SK-N-MC (cell line): ENCODE measurements at regions not wholly inside any gene's neighbourhood (a gene's known extent, or its start where the extent isn't known, plus 50 kb on each side); places are given as distances from the start of the nearest gene placed in this dataset.

ENCODE experiments used
- EZH2 ChIP-seq: fragments of 200-600 bp; sonication (generic); IDR thresholded peaks from one replicate; pipeline ENCODE4 v1.6.1; 2017; ENCODE audit warnings: antibody characterized with exemption
- POLR2AphosphoS5 ChIP-seq: IDR thresholded peaks from 2 replicates; pipeline ENCODE4 v1.6.1; 2012; ENCODE audit warnings: mild to moderate bottlenecking, low read depth, low read length, borderline replicate concordance

- TF ChIP-seq EZH2 (no peak), POLR2AphosphoS5 (no peak)
Measured at GRCh38 chr5:129356846-129357245, 103.3 kb upstream of the ADAMTS19 start.
